ENCODE measurements at regions not wholly inside any gene's neighbourhood (a gene's known extent, or its start where the extent isn't known, plus 50 kb on each side); places are given as distances from the start of the nearest gene placed in this dataset.
"Not testable (repeated sequence)": the region's sequence is repeated elsewhere in the genome, so short reads cannot be mapped to it uniquely, and the experiment has no call there.

- DNase-seq: not testable (repeated sequence)
Measured at GRCh38 chr15:21018176-21018575, 152.1 kb upstream of the POTEB2 start.

GRCh38 chr15:21017326-21017725 lies 151.2 kb upstream of the POTEB2 start:
- DNase-seq: not testable (repeated sequence)

GRCh38 chr15:21016589-21016988 lies 150.5 kb upstream of the POTEB2 start:
- not testable (repeated sequence) for DNase-seq

GRCh38 chr15:21015171-21015570 lies 149.1 kb upstream of the POTEB2 start:
- DNase-seq: not testable (repeated sequence)

- not testable (repeated sequence) for DNase-seq
Measured at GRCh38 chr15:21013308-21013707, 147.2 kb upstream of the POTEB2 start.

- DNase-seq: not testable (repeated sequence)
Measured at GRCh38 chr15:21009651-21010050, 143.5 kb upstream of the POTEB2 start.

- DNase-seq: not testable (repeated sequence)
Measured at GRCh38 chr15:21003459-21003858, 137.3 kb upstream of the POTEB2 start.

- not testable (repeated sequence) for DNase-seq
Measured at GRCh38 chr15:21001950-21002349, 135.8 kb upstream of the POTEB2 start.

- DNase-seq: not testable (repeated sequence)
Measured at GRCh38 chr15:20991691-20992090, 125.6 kb upstream of the POTEB2 start.

- not testable (repeated sequence) for DNase-seq
Measured at GRCh38 chr15:20991253-20991652, 125.1 kb upstream of the POTEB2 start.

- DNase-seq: not testable (repeated sequence)
Measured at GRCh38 chr15:20986775-20987174, 120.7 kb upstream of the POTEB2 start.

- not testable (repeated sequence) for DNase-seq
Measured at GRCh38 chr15:20978057-20978456, 111.9 kb upstream of the POTEB2 start.

- not testable (repeated sequence) for DNase-seq
Measured at GRCh38 chr15:20972762-20973161, 106.6 kb upstream of the POTEB2 start.

GRCh38 chr15:20959299-20959698 lies 93.2 kb upstream of the POTEB2 start:
- DNase-seq: not testable (repeated sequence)

GRCh38 chr15:20929322-20929721 lies 63.2 kb upstream of the POTEB2 start:
- not testable (repeated sequence) for DNase-seq
